HUES6 (cell line): ENCODE measurements at regions not wholly inside any gene's neighbourhood (a gene's known extent, or its start where the extent isn't known, plus 50 kb on each side); places are given as distances from the start of the nearest gene placed in this dataset.

Experiments
- H3K27ac ChIP-seq: 2 replicates; pipeline ENCODE4 v1.7.0; 2013; ENCODE audit warnings: low read depth, mild to moderate bottlenecking, low read length, inconsistent platforms
- H3K27me3 ChIP-seq: 2 replicates; pipeline ENCODE4 v1.6.1; 2013; ENCODE audit warnings: low read length; ENCODE audit not compliant: control insufficient read depth, insufficient read depth
- H3K36me3 ChIP-seq: 2 replicates; pipeline ENCODE4 v1.6.1; 2013; ENCODE audit warnings: low read length; ENCODE audit not compliant: control insufficient read depth, insufficient read depth
- H3K4me1 ChIP-seq: 2 replicates; pipeline ENCODE4 v1.6.1; 2013; ENCODE audit warnings: low read length; ENCODE audit not compliant: control insufficient read depth, insufficient read depth
- H3K4me3 ChIP-seq: 2 replicates; pipeline ENCODE4 v1.5.1; 2013; ENCODE audit warnings: low read depth, low read length
- H3K9ac ChIP-seq: one replicate; pipeline ENCODE4 v1.6.1; 2013; ENCODE audit warnings: mild to moderate bottlenecking, low read length
- H3K9me3 ChIP-seq: 2 replicates; pipeline ENCODE4 v1.6.1; 2013; ENCODE audit warnings: low read depth, low read length; ENCODE audit not compliant: control insufficient read depth, insufficient read depth

GRCh38 chr6:117076076-117076475 is 189.3 kb upstream of the VGLL2 start:
- H3K27me3 ChIP-seq: no peaks in the 10 kb centered on the region
- no peak overlapping the region for H3K4me3 ChIP-seq
- peaks cover 2% of the 10 kb centered on the region; the same call in 1 of the 2 replicates for H3K9me3 ChIP-seq
- H3K4me1 ChIP-seq: peaks cover 11% of the 10 kb centered on the region
- no peak overlapping the region for H3K9ac ChIP-seq
- H3K36me3 ChIP-seq: no peaks in the 10 kb centered on the region
- no peak overlapping the region for H3K27ac ChIP-seq

GRCh38 chr6:117077300-117077699 is 188.1 kb upstream of the VGLL2 start:
- peaks cover 2% of the 10 kb centered on the region; the same call in 1 of the 2 replicates for H3K9me3 ChIP-seq
- no peaks in the 10 kb centered on the region for H3K36me3 ChIP-seq
- no peak overlapping the region for H3K9ac ChIP-seq
- H3K4me3 ChIP-seq: no peak overlapping the region
- peaks cover 8% of the 10 kb centered on the region for H3K4me1 ChIP-seq
- H3K27ac ChIP-seq: no peak overlapping the region
- no peaks in the 10 kb centered on the region for H3K27me3 ChIP-seq

DNA sequence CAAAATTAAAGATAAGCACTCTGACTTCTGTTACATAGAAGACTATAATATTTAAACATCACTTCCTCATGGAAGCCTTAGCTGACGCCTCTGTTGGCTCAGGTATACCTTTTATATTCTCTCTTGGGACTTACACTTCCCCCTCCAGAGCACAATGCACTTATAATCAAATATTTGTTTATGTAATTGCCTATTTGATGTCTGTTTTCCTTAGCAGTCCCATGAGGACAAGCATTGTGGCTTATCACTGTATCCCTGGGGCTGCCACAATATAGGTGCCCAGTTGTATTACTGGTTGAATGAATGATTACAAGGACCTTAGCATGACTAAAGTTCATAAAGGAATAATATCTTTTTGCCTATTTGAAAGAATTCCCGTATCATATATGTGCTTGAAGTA is 186.7 kb upstream of the VGLL2 start:
- H3K27me3 ChIP-seq: no peaks in the 10 kb centered on the region

DNA sequence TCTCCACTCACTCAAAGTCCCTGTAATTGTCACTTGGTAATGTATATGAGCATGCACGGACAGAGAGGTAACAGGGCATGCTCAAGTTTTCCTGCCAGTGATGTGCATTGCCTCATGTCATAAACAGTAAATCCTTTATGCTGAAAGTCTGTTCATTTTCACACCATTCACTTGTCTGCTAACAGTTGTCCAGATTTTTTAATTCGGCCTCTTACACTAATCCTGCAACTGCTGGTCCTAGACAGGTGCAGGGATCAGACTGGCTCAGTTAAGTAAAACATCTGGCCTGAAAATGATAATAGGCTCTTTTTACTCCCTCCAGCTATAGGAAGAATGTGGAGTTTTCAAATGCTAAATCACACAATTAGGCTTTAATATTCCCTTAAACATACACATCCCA is 185.4 kb upstream of the VGLL2 start:
- no peak overlapping the region for H3K27ac ChIP-seq
- no peak overlapping the region for H3K4me3 ChIP-seq
- H3K27me3 ChIP-seq: no peaks in the 10 kb centered on the region
- H3K9ac ChIP-seq: no peak overlapping the region
- H3K36me3 ChIP-seq: no peaks in the 10 kb centered on the region
- no peaks in the 10 kb centered on the region for H3K9me3 ChIP-seq
- no peaks in the 10 kb centered on the region; the same call in 1 of the 2 replicates for H3K4me1 ChIP-seq

More for the DNA sequence above, 186.7 kb upstream of the VGLL2 start:
- H3K4me1 ChIP-seq: no peaks in the 10 kb centered on the region; the same call in 1 of the 2 replicates
- peaks cover 2% of the 10 kb centered on the region; the same call in 1 of the 2 replicates for H3K9me3 ChIP-seq
- no peak overlapping the region for H3K4me3 ChIP-seq
- no peaks in the 10 kb centered on the region for H3K36me3 ChIP-seq
- H3K27ac ChIP-seq: no peak overlapping the region
- H3K9ac ChIP-seq: no peak overlapping the region

GRCh38 chr6:117089604-117090003 is 175.8 kb upstream of the VGLL2 start:
- H3K27me3 ChIP-seq: no peaks in the 10 kb centered on the region
- H3K4me1 ChIP-seq: no peaks in the 10 kb centered on the region
- H3K9me3 ChIP-seq: no peaks in the 10 kb centered on the region
- no peak overlapping the region for H3K4me3 ChIP-seq
- no peak overlapping the region for H3K9ac ChIP-seq
- no peaks in the 10 kb centered on the region for H3K36me3 ChIP-seq
- no peak overlapping the region for H3K27ac ChIP-seq

GRCh38 chr6:117110146-117110545 is 155.2 kb upstream of the VGLL2 start:
- Histone ChIP-seq H3K27ac (no peak overlapping the region), H3K36me3 (no peaks in the 10 kb centered on the region), H3K4me1 (peaks cover 7% of the 10 kb centered on the region; the same call in 1 of the 2 replicates), H3K9me3 (no peaks in the 10 kb centered on the region), H3K27me3 (no peaks in the 10 kb centered on the region), H3K4me3 (no peak overlapping the region), H3K9ac (no peak overlapping the region)

DNA sequence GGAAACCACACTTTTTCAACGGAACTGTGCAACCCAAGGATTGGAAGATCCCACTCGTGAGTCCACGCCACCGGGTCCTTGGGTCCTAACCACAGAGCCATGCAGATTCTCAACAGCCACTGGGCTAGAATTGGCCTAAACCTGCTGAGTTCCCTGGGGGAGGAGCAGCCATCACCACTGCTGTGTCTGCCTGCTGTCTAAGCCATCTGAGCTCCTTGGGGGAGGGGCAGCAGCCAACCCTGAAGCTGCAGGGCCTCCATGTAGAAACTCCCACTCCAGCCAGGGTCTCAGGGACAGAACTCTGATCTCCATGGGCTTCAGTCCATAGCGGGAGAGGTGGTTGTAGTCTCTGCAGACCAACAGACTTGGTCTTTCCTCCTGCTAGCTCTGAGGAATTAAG is 154.6 kb upstream of the VGLL2 start:
- Histone ChIP-seq H3K36me3 (no peaks in the 10 kb centered on the region), H3K27ac (no peak overlapping the region), H3K4me3 (no peak overlapping the region), H3K4me1 (peaks cover 7% of the 10 kb centered on the region; the same call in 1 of the 2 replicates), H3K9me3 (no peaks in the 10 kb centered on the region), H3K9ac (no peak overlapping the region), H3K27me3 (no peaks in the 10 kb centered on the region)

- Histone ChIP-seq H3K27ac (no peak overlapping the region), H3K36me3 (no peaks in the 10 kb centered on the region), H3K9ac (no peak overlapping the region), H3K9me3 (no peaks in the 10 kb centered on the region), H3K27me3 (no peaks in the 10 kb centered on the region), H3K4me3 (no peak overlapping the region), H3K4me1 (no peaks in the 10 kb centered on the region)
Measured at GRCh38 chr6:117117652-117118051, 147.7 kb upstream of the VGLL2 start.

GRCh38 chr6:117118490-117118889 is 146.9 kb upstream of the VGLL2 start:
- H3K27ac ChIP-seq: no peak overlapping the region
- no peaks in the 10 kb centered on the region for H3K36me3 ChIP-seq
- H3K4me1 ChIP-seq: no peaks in the 10 kb centered on the region
- no peaks in the 10 kb centered on the region for H3K27me3 ChIP-seq
- H3K9ac ChIP-seq: no peak overlapping the region
- no peaks in the 10 kb centered on the region for H3K9me3 ChIP-seq
- no peak overlapping the region for H3K4me3 ChIP-seq

GRCh38 chr6:117126213-117126612 is 139.1 kb upstream of the VGLL2 start:
- H3K27me3 ChIP-seq: no peaks in the 10 kb centered on the region
- H3K4me3 ChIP-seq: no peak overlapping the region
- no peaks in the 10 kb centered on the region for H3K4me1 ChIP-seq
- H3K9me3 ChIP-seq: no peaks in the 10 kb centered on the region
- H3K9ac ChIP-seq: no peak overlapping the region
- H3K36me3 ChIP-seq: no peaks in the 10 kb centered on the region
- H3K27ac ChIP-seq: no peak overlapping the region

DNA sequence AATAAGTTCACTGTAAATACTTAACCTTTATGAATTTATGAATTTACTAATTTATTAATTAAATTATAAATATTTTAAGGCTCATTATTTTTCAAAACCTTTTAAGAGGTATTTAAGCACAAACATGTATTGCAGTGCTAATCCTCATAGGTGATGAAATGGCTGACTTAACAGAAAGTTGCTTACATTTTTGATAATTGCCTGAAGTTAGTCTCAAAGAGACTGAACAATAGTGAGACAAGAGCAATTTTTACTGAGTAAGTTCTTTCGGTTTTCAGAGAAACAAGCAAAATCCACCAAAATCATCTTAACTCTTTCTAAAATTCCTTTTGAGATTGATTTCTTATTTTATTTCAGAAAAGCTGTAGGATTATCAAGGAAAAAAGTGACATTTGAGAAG is 137.3 kb upstream of the VGLL2 start:
- H3K27me3 ChIP-seq: no peaks in the 10 kb centered on the region
- no peaks in the 10 kb centered on the region for H3K4me1 ChIP-seq
- H3K9ac ChIP-seq: no peak overlapping the region
- no peak overlapping the region for H3K27ac ChIP-seq
- H3K36me3 ChIP-seq: no peaks in the 10 kb centered on the region
- H3K9me3 ChIP-seq: no peaks in the 10 kb centered on the region
- H3K4me3 ChIP-seq: no peak overlapping the region

- H3K4me3 ChIP-seq: no peak overlapping the region
- no peaks in the 10 kb centered on the region for H3K36me3 ChIP-seq
- H3K27ac ChIP-seq: no peak overlapping the region
- no peaks in the 10 kb centered on the region for H3K9me3 ChIP-seq
- H3K4me1 ChIP-seq: no peaks in the 10 kb centered on the region
- no peaks in the 10 kb centered on the region for H3K27me3 ChIP-seq
- H3K9ac ChIP-seq: no peak overlapping the region
Measured at GRCh38 chr6:117130125-117130524, 135.2 kb upstream of the VGLL2 start.
